Esophagus squamous epithelium (tissue), 5 donors: ENCODE measurements at regions not wholly inside any gene's neighbourhood (a gene's known extent, or its start where the extent isn't known, plus 50 kb on each side); places are given as distances from the start of the nearest gene placed in this dataset.

Experiments used
- DNase-seq: peaks from one replicate; lab custom pipeline; 2025; lab: John Stamatoyannopoulos, UW
- H3K27ac ChIP-seq, 4 donors: fragments of 200-600 bp; sonication (generic); one replicate each; pipeline ENCODE4 v1.5.1; 2016 to 2019; ENCODE audit warnings: mild to moderate bottlenecking in 1 of 4
- H3K27me3 ChIP-seq, 4 donors: fragments of 200-600 bp; sonication (generic); 1 replicate in 3 of 4; 2 replicates in 1 of 4; pipeline versions ENCODE4 v1.5.1 to v1.6.0; 2017 to 2021; ENCODE audit warnings: antibody characterized with exemption in 1 of 4
- H3K36me3 ChIP-seq, 3 donors: fragments of 200-600 bp; sonication (generic); one replicate each; pipeline ENCODE4 v1.5.1; 2016 to 2019
- H3K4me1 ChIP-seq, 3 donors: fragments of 200-600 bp; sonication (generic); one replicate each; pipeline ENCODE4 v1.5.1; 2017 to 2019
- H3K4me3 ChIP-seq, 4 donors: fragments of 200-600 bp; sonication (generic); 1 replicate in 3 of 4; 2 replicates in 1 of 4; pipeline ENCODE4 v1.5.1; 2016 to 2019; ENCODE audit warnings: mild to moderate bottlenecking in 2 of 4, moderate library complexity in 1 of 4
- H3K9me3 ChIP-seq, 3 donors: fragments of 200-600 bp; sonication (generic); one replicate each; pipeline ENCODE4 v1.5.1; 2016 to 2019
- CTCF ChIP-seq, 6 experiments: fragments of 450-650 bp in 4 of 6; fragments of 200-600 bp in 2 of 6; sonication (generic) in 2 of 6; IDR thresholded peaks; one replicate each; pipeline ENCODE4 v1.5.1; 2016 to 2019; ENCODE audit warnings: antibody characterized with exemption in 6 of 6, mild to moderate bottlenecking in 4 of 6, moderate library complexity in 4 of 6
- POLR2A ChIP-seq, 4 donors: fragments of 450-650 bp; IDR thresholded peaks; one replicate each; pipeline ENCODE4 v1.6.1; 2017; ENCODE audit warnings: antibody characterized with exemption in 4 of 4, mild to moderate bottlenecking in 4 of 4, moderate library complexity in 3 of 4
- WGBS, 2 donors: methylation state at CpG; one replicate each; pipeline ENCODE4 v1.1.5; 2018; 5-methylcytosine and 5-hydroxymethylcytosine counted together
- intact Hi-C: fragments of 100-400 bp; cut with DNase I; formaldehyde crosslinking; loops from one replicate; pipeline ENCODE4 v1.15.0; 2022
- donor health status: DM: yes; HTN: yes; CAD: no.

- TF ChIP-seq CTCF (IDR thresholded peaks at IDR 0.05) (no peak), POLR2A (IDR thresholded peaks at IDR 0.05) (no peak)
- no peaks in the 10 kb centered on the region for H3K36me3 ChIP-seq
- intact Hi-C loops, result no loop called here
- H3K27ac ChIP-seq, result no peak overlapping the region
- peaks cover 0 to 3% (median 0%) of the 10 kb centered on the region in 4 donors for H3K27me3 ChIP-seq
- no peaks in the 10 kb centered on the region for H3K9me3 ChIP-seq
- 55 to 56% methylated on average over 3 of the region's 3 CpGs for WGBS, 2 donors
- DNase-seq, result no peak
- H3K4me1 ChIP-seq, result no peaks in the 10 kb centered on the region
- H3K4me3 ChIP-seq, result no peak overlapping the region
These were observed 161.7 kb upstream of the STK32A start for GRCh38 chr5:147073098-147073497.

- Histone ChIP-seq H3K27ac (no peak overlapping the region), H3K9me3 (no peaks in the 10 kb centered on the region), H3K4me1 (no peaks in the 10 kb centered on the region), H3K27me3 (peaks cover 0 to 3% (median 0%) of the 10 kb centered on the region in 4 donors), H3K4me3 (no peak overlapping the region), H3K36me3 (no peaks in the 10 kb centered on the region)
- no peak for DNase-seq
- 0 to 83% methylated on average over 1 of the region's 1 CpG for WGBS, 2 donors
- TF ChIP-seq CTCF (IDR thresholded peaks at IDR 0.05) (no peak), POLR2A (IDR thresholded peaks at IDR 0.05) (no peak)
- intact Hi-C loops, result no loop called here
These were observed 159.6 kb upstream of the STK32A start for GRCh38 chr5:147075187-147075586.

GRCh38 chr5:147080391-147080790 is 154.4 kb upstream of the STK32A start:
- intact Hi-C loops, result no loop called here
- H3K27ac ChIP-seq, result no peak overlapping the region
- no peaks in the 10 kb centered on the region for H3K9me3 ChIP-seq
- no peak overlapping the region for H3K4me3 ChIP-seq
- no peaks in the 10 kb centered on the region for H3K27me3 ChIP-seq
- WGBS, 2 donors, result 80 to 90% methylated on average over 3 of the region's 3 CpGs
- H3K36me3 ChIP-seq, result no peaks in the 10 kb centered on the region
- no peaks in the 10 kb centered on the region for H3K4me1 ChIP-seq
- no peak for DNase-seq
- TF ChIP-seq POLR2A (IDR thresholded peaks at IDR 0.05) (no peak), CTCF (IDR thresholded peaks at IDR 0.05) (no peak)

GRCh38 chr5:147081311-147081764 is 153.5 kb upstream of the STK32A start:
- no peak for DNase-seq
- no peaks in the 10 kb centered on the region for H3K36me3 ChIP-seq
- no peak overlapping the region for H3K27ac ChIP-seq
- TF ChIP-seq POLR2A (IDR thresholded peaks at IDR 0.05) (no peak), CTCF (IDR thresholded peaks at IDR 0.05) (no peak)
- no peaks in the 10 kb centered on the region for H3K27me3 ChIP-seq
- no peaks in the 10 kb centered on the region for H3K4me1 ChIP-seq
- no peaks in the 10 kb centered on the region for H3K9me3 ChIP-seq
- 35 to 45% methylated on average over 8 of the region's 8 CpGs for WGBS, 2 donors
- intact Hi-C loops, result no loop called here
- no peak overlapping the region for H3K4me3 ChIP-seq

GRCh38 chr5:147084702-147085101 is 150.1 kb upstream of the STK32A start:
- no peaks in the 10 kb centered on the region for H3K27me3 ChIP-seq
- 29 to 67% methylated on average over 1 of the region's 1 CpG for WGBS, 2 donors
- H3K36me3 ChIP-seq, result no peaks in the 10 kb centered on the region
- H3K27ac ChIP-seq, result no peak overlapping the region
- no peak for DNase-seq
- no peaks in the 10 kb centered on the region for H3K4me1 ChIP-seq
- no peak for TF ChIP-seq CTCF (IDR thresholded peaks at IDR 0.05)
- TF ChIP-seq POLR2A (IDR thresholded peaks at IDR 0.05), result no peak
- no peaks in the 10 kb centered on the region for H3K9me3 ChIP-seq
- H3K4me3 ChIP-seq, result no peak overlapping the region
- intact Hi-C loops, result no loop called here
